ENCODE measurements at regions not wholly inside any gene's neighbourhood (a gene's known extent, or its start where the extent isn't known, plus 50 kb on each side); places are given as distances from the start of the nearest gene placed in this dataset.
"Not testable (repeated sequence)": the region's sequence is repeated elsewhere in the genome, so short reads cannot be mapped to it uniquely, and the experiment has no call there.

DNA sequence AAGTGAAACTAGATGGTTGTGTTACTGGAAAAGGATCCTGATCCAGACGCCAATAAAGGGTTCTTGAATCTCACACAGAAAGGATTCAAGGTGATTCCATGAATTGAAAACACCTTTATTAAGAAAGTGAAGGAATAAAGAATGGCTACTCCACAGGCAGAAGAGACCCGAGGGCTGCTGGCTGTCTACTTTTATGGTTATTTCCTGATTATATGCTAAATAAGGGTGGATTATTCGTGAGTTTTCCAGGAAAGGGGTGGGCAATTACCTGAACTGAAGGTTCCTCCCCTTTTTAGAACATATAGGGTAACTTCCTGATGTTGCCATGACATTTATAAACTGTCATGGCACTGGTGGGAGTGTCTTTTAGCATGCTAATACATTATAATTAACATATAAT, 50.9 kb upstream of the WARS2 start:
- H3K27ac ChIP-seq: no peak overlapping the region
- no peak for TF ChIP-seq ZFX (IDR thresholded peaks at IDR 0.05)
- TF ChIP-seq, protein P1, sequence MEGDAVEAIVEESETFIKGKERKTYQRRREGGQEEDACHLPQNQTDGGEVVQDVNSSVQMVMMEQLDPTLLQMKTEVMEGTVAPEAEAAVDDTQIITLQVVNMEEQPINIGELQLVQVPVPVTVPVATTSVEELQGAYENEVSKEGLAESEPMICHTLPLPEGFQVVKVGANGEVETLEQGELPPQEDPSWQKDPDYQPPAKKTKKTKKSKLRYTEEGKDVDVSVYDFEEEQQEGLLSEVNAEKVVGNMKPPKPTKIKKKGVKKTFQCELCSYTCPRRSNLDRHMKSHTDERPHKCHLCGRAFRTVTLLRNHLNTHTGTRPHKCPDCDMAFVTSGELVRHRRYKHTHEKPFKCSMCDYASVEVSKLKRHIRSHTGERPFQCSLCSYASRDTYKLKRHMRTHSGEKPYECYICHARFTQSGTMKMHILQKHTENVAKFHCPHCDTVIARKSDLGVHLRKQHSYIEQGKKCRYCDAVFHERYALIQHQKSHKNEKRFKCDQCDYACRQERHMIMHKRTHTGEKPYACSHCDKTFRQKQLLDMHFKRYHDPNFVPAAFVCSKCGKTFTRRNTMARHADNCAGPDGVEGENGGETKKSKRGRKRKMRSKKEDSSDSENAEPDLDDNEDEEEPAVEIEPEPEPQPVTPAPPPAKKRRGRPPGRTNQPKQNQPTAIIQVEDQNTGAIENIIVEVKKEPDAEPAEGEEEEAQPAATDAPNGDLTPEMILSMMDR (conservative IDR thresholded peaks at IDR 0.05): no peak

DNA sequence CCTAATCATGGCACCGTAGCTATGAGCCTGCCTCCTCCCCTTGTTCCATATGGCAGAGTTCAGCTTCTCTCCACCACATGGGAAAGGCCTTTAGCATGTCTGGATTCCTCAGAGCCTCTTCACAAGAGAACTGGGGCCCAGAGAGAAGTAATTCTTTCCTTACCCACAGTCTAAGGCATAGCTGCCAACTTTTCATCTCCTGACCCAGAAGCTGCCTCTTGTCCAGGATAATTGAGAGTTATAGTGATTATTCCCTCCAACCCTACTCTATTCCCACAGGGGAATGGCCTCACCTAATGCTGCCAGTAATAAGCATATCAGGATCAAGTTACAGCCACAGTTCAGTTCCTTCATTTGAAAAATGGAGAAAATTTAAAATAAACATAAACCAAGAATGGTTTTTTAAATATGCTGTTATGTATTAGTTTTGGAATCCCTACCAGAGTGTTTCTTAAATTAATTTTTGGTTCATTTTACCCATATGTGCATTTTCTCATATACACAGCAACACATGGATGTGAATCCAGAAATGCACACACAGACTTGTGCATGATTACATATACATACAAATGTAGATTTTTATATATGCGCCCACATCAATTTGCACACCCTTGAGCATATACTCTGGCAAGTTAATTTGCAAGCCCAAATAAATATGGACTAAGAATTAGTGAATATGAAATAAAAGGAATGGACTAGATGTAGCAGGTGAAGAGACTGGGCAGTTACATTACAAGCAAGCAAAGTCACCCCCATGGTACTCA, 63.9 kb upstream of the WARS2 start:
- no peak for TF ChIP-seq ZFX (IDR thresholded peaks at IDR 0.05)
- TF ChIP-seq, protein P1 (conservative IDR thresholded peaks at IDR 0.05): no peak
- no peak overlapping the region for H3K27ac ChIP-seq

DNA sequence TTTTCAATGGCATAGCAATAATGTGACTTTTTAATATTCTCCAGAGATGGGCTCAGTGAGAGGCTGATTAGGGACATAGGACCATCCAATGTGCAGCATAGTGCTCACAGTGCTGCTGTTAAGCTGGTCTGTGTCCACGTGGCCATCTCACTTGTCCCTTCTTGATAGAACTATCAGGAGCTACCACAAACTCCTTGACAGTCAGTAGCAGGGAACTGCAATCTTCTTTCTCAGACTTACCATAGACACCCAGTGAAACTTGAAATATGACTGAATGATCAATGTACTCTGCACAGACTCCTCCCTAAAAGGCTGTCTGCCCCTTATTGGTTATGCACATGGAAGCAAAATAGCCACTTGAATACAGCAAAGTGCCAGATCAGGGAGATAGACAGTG, 64.5 kb upstream of the WARS2 start:
- TF ChIP-seq, protein P1 (conservative IDR thresholded peaks at IDR 0.05): no peak

DNA sequence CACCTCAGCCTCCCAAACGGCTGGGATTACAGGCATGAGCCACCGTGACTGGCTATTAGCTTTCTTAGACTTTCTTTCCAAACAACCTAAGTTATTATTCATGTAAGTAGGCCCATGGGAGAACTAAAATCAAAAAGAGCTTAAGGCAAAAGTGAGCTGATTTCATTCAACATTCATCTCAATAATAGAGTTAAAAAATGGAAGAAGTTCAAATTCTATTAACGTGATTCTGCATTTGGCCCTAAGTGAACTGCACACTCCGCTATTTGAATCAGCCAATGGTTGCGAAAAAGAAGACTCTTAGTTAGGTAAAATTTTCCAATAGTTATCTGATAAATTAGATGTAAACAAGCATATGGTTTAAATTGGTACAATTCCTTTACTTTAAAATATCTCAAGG, 68.6 kb upstream of the WARS2 start:
- TF ChIP-seq, protein P1 (conservative IDR thresholded peaks at IDR 0.05): no peak
- no peak for TF ChIP-seq ZFX (IDR thresholded peaks at IDR 0.05)
- H3K27ac ChIP-seq: no peak overlapping the region

More for the DNA sequence above, 64.5 kb upstream of the WARS2 start:
- H3K27ac ChIP-seq: no peak overlapping the region

DNA sequence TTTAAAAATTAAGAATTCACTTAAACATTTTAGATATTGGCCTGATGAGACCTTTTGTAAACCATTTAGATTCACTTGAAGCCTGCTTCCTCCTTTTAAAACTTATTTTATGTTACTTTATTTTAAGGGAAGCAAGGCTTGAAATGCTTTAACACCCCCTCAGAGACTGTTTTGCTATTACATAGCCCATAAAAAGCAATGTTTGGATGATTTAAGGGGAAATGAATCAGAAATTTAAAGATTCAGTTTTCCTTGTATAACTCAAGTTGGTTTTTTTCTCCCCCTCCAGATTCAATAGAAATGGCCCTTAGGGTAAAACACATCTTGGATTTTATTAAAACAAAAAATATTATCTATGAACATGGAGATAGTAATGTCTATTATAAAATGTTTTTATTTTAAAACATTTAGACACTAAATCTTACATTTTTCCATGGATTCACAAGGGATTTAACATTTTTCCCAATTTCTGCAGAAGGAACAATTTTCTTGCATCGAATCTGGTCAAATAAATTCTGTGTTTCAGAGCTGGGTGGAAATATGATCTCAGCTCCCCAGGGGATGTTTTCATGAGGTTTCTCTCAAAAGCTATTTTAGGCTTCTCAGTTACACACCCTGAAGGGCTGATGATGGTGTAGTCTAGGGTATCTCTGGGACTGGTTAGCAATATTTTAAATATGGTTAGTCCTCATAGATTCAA, 69.3 kb upstream of the WARS2 start:
- H3K27ac ChIP-seq: no peak overlapping the region
- TF ChIP-seq, protein P1 (conservative IDR thresholded peaks at IDR 0.05): no peak
- TF ChIP-seq ZFX (IDR thresholded peaks at IDR 0.05): no peak

DNA sequence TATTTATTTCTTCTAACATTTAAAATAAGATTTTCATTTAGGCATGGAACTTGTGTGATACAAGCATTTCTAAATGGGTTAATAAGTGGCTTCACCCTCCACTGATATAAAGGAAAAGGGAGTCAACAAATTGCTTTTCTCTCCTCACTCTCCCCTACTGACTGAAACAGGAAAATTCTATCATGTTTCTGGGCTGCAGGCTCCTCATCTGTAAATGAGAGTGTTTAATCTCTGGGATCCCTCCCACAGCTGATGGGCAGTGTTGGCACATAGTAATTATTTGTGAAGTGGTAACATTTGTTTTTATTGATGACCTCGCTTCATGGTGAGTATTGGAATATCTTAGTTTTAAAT, 69.8 kb upstream of the WARS2 start:
- no peak overlapping the region for H3K27ac ChIP-seq
- no peak for TF ChIP-seq ZFX (IDR thresholded peaks at IDR 0.05)
- TF ChIP-seq, protein P1 (conservative IDR thresholded peaks at IDR 0.05): no peak

DNA sequence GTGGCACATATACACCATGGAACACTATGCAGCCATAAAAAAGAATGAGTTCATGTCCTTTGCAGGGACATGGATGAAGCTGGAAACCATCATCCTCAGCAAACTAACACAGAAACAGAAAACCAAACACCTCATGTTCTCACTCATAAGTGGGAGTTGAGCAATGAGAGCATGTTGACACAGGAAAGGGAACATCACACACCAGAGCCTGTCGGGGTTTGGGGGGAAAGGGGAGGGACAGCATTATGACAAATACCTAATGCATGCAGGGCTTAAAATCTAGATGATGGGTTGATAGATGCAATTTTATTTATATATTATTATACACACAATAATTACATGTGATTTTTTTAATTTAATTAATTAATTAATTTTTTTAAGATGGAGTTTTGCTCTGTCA, 72.8 kb upstream of the WARS2 start:
- not testable (repeated sequence) for H3K27ac ChIP-seq

DNA sequence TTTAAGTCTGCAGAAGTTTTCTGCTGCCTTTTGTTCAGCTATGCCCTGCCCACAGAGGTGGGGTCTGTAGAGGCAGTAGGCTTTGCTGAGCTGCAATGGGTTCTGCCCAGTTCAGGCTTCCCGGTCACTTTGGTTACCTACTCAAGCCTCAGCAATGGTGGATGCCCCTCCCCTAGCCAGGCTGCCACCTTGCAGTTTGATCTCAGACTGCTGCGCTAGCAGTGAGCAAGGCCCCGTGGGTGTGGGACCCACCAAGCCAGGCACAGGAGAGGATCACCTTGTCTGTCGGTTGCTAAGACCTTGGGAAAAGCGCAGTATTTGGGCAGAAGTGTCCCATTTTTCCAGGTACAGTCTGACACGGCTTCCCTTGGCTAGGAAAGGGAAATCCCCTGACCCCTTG, 74.5 kb upstream of the WARS2 start:
- H3K27ac ChIP-seq: not testable (repeated sequence)
